HL-60 (cell line): ENCODE measurements at regions not wholly inside any gene's neighbourhood (a gene's known extent, or its start where the extent isn't known, plus 50 kb on each side); places are given as distances from the start of the nearest gene placed in this dataset.

Source experiments
- DNase-seq, 2 experiments: peaks; one replicate each; pipeline ENCODE4 v3.0.0-alpha.2; 2010 to 2020; ENCODE audit warnings: low read depth in 1 of 2, low spot score in 1 of 2
- H3K27ac ChIP-seq: fragments of 250-450 bp; sonication (Bioruptor Pico); replicated peaks from 2 replicates; pipeline ENCODE4 v1.5.1; 2020; ENCODE audit warnings: mild to moderate bottlenecking, moderate library complexity
- H3K27me3 ChIP-seq: fragments of 250-450 bp; sonication (Bioruptor Pico); 2 replicates; pipeline ENCODE4 v1.5.1; 2021; ENCODE audit warnings: mild to moderate bottlenecking, moderate library complexity; ENCODE audit not compliant: insufficient read depth, poor library complexity, severe bottlenecking
- H3K4me3 ChIP-seq: replicated peaks from 2 replicates; pipeline ENCODE4 v1.5.1; 2011; ENCODE audit warnings: mild to moderate bottlenecking, control low read depth, low read length; ENCODE audit not compliant: insufficient read depth
- GABPA ChIP-seq: IDR thresholded peaks from 2 replicates; pipeline ENCODE4 v1.6.1; 2012; ENCODE audit warnings: low read depth
- POLR2AphosphoS5 ChIP-seq: IDR thresholded peaks from 2 replicates; pipeline ENCODE4 v1.6.1; 2012; ENCODE audit warnings: low read depth
- SPI1 ChIP-seq: IDR thresholded peaks from 2 replicates; pipeline ENCODE4 v1.6.1; 2012; ENCODE audit warnings: low read depth, mild to moderate bottlenecking, borderline replicate concordance
- TF ChIP-seq, protein P1 (sequence below): IDR thresholded peaks from one replicate; pipeline ENCODE4 v1.5.1; 2011; ENCODE audit warnings: low read length, control low read depth, inconsistent platforms; ENCODE audit not compliant: insufficient read depth
- TF ChIP-seq, protein P2 (sequence below): IDR thresholded peaks from 2 replicates; pipeline ENCODE4 v1.6.1; 2012; ENCODE audit warnings: low read depth; ENCODE audit not compliant: insufficient replicate concordance

DNA sequence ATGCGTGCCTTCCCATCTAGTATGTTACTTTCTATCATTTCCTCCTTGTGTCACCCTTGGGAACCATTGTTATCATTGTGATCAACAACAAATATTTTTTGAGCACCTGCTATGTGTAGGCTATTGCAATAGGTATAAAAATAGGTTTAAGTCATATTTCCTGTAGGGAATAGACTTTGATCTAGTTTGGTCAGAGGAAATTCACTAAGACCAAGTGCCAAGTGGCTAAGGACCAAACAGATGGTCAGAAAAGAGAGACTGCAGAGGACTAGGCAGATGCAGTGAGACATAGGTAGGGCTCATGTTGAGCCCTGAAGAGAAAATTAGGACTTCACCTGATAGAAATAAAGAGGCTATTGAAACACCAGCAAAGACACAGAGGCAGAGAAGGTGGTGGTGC lies 430.0 kb upstream of the ADAMTSL1 start:
- no peak overlapping the region for H3K27ac ChIP-seq
- DNase-seq = no peak
- no peak overlapping the region for H3K4me3 ChIP-seq
- H3K27me3 ChIP-seq = no peaks in the 10 kb centered on the region
- TF ChIP-seq SPI1 (no peak), POLR2AphosphoS5 (no peak), GABPA (no peak)
- TF ChIP-seq, protein P1, sequence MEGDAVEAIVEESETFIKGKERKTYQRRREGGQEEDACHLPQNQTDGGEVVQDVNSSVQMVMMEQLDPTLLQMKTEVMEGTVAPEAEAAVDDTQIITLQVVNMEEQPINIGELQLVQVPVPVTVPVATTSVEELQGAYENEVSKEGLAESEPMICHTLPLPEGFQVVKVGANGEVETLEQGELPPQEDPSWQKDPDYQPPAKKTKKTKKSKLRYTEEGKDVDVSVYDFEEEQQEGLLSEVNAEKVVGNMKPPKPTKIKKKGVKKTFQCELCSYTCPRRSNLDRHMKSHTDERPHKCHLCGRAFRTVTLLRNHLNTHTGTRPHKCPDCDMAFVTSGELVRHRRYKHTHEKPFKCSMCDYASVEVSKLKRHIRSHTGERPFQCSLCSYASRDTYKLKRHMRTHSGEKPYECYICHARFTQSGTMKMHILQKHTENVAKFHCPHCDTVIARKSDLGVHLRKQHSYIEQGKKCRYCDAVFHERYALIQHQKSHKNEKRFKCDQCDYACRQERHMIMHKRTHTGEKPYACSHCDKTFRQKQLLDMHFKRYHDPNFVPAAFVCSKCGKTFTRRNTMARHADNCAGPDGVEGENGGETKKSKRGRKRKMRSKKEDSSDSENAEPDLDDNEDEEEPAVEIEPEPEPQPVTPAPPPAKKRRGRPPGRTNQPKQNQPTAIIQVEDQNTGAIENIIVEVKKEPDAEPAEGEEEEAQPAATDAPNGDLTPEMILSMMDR = no peak
- TF ChIP-seq, protein P2, sequence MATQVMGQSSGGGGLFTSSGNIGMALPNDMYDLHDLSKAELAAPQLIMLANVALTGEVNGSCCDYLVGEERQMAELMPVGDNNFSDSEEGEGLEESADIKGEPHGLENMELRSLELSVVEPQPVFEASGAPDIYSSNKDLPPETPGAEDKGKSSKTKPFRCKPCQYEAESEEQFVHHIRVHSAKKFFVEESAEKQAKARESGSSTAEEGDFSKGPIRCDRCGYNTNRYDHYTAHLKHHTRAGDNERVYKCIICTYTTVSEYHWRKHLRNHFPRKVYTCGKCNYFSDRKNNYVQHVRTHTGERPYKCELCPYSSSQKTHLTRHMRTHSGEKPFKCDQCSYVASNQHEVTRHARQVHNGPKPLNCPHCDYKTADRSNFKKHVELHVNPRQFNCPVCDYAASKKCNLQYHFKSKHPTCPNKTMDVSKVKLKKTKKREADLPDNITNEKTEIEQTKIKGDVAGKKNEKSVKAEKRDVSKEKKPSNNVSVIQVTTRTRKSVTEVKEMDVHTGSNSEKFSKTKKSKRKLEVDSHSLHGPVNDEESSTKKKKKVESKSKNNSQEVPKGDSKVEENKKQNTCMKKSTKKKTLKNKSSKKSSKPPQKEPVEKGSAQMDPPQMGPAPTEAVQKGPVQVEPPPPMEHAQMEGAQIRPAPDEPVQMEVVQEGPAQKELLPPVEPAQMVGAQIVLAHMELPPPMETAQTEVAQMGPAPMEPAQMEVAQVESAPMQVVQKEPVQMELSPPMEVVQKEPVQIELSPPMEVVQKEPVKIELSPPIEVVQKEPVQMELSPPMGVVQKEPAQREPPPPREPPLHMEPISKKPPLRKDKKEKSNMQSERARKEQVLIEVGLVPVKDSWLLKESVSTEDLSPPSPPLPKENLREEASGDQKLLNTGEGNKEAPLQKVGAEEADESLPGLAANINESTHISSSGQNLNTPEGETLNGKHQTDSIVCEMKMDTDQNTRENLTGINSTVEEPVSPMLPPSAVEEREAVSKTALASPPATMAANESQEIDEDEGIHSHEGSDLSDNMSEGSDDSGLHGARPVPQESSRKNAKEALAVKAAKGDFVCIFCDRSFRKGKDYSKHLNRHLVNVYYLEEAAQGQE = no peak

DNA sequence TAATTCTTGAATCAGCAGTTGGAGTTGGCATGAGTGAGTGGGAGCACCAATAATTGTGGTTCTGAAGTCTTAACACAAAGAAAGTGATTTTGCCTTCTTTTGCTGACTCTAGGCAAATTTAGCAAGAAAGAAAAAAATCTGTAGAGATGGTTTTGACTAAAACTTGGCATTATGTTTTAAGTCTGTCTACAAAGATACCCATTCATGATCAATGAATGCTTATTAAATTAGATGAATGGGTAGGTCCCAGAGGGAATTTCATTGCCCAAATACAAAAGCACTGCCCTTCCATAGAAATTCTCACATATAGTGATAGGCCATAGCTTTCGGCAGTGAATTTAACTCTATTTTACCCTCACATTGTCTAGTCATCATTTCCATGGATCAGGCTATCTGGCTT lies 428.6 kb upstream of the ADAMTSL1 start:
- H3K4me3 ChIP-seq = no peak overlapping the region
- H3K27me3 ChIP-seq = no peaks in the 10 kb centered on the region
- no peak overlapping the region for H3K27ac ChIP-seq
- no peak for DNase-seq
- TF ChIP-seq SPI1 = no peak
- TF ChIP-seq, protein P2 = no peak
- no peak for TF ChIP-seq POLR2AphosphoS5
- TF ChIP-seq, protein P1 = no peak
- TF ChIP-seq GABPA = no peak

DNA sequence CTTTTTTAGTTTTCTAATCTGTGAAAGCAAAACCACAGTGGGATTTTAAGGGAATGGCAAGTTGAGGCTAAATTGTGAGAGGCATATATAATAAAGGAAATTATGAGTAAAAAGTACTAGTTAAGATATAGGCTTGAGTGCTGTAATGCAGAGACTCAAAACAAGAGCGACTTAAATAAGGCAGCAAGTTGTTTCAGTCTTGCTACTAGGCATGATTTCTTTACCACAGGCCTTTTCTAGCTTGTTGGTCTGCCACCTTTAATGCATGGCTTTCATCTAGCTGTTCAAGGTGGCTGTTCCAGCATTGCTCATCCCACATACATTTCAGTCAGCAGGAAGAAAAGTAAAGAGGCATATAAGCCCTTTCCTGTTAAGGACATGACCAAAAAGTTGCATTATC lies 427.9 kb upstream of the ADAMTSL1 start:
- TF ChIP-seq, protein P1 = no peak
- no peak for TF ChIP-seq POLR2AphosphoS5
- TF ChIP-seq, protein P2 = no peak
- TF ChIP-seq SPI1 = no peak
- TF ChIP-seq GABPA = no peak
- no peak for DNase-seq
- no peak overlapping the region for H3K4me3 ChIP-seq
- H3K27ac ChIP-seq = no peak overlapping the region
- H3K27me3 ChIP-seq = no peaks in the 10 kb centered on the region
